Neutrophil (primary cell): ENCODE measurements at regions not wholly inside any gene's neighbourhood (a gene's known extent, or its start where the extent isn't known, plus 50 kb on each side); places are given as distances from the start of the nearest gene placed in this dataset.
"Not testable (repeated sequence)": the region's sequence is repeated elsewhere in the genome, so short reads cannot be mapped to it uniquely, and the experiment has no call there.

Experiments used
- H3K27ac ChIP-seq: fragments of 200-600 bp; sonication (generic); 2 replicates; pipeline ENCODE4 v1.5.1; 2016; ENCODE audit warnings: mild to moderate bottlenecking, moderate library complexity
- H3K27me3 ChIP-seq: fragments of 200-600 bp; sonication (generic); 2 replicates; pipeline ENCODE4 v1.6.0; 2016; ENCODE audit warnings: mild to moderate bottlenecking
- H3K36me3 ChIP-seq: fragments of 200-600 bp; sonication (generic); 2 replicates; pipeline ENCODE4 v1.5.1; 2017
- H3K4me1 ChIP-seq, 2 experiments: fragments of 200-600 bp in 1 of 2; sonication (generic) in 1 of 2; 1 replicate in 1 of 2; 2 replicates in 1 of 2; pipeline versions ENCODE4 v1.5.1 to v1.6.1; 2013 to 2016; ENCODE audit warnings: low read depth in 1 of 2, low read length in 1 of 2, mild to moderate bottlenecking in 1 of 2, moderate library complexity in 1 of 2; ENCODE audit not compliant: control insufficient read depth in 1 of 2, insufficient read depth in 1 of 2
- H3K4me3 ChIP-seq, 2 experiments: fragments of 200-600 bp in 1 of 2; sonication (generic) in 1 of 2; 1 replicate in 1 of 2; 2 replicates in 1 of 2; pipeline ENCODE4 v1.5.1; 2013 to 2016; ENCODE audit warnings: low read depth in 1 of 2, low read length in 1 of 2, mild to moderate bottlenecking in 1 of 2, moderate library complexity in 1 of 2
- H3K9me3 ChIP-seq: fragments of 200-600 bp; sonication (generic); 2 replicates; pipeline ENCODE4 v1.5.1; 2016
- CTCF ChIP-seq: fragments of 200-600 bp; sonication (generic); IDR thresholded peaks from 2 replicates; pipeline ENCODE4 v1.5.1; 2016; ENCODE audit warnings: antibody characterized with exemption

GRCh38 chr17:55930291-55930809 is 179.5 kb downstream of the PCTP start:
- H3K27me3 ChIP-seq = no peaks in the 10 kb centered on the region
- H3K27ac ChIP-seq = no peak overlapping the region
- H3K9me3 ChIP-seq = no peaks in the 10 kb centered on the region
- no peaks in the 10 kb centered on the region for H3K36me3 ChIP-seq
- H3K4me1 ChIP-seq = peaks cover 0 to 12% of the 10 kb centered on the region in 2 experiments
- TF ChIP-seq CTCF = no peak
- no peak overlapping the region for H3K4me3 ChIP-seq

DNA sequence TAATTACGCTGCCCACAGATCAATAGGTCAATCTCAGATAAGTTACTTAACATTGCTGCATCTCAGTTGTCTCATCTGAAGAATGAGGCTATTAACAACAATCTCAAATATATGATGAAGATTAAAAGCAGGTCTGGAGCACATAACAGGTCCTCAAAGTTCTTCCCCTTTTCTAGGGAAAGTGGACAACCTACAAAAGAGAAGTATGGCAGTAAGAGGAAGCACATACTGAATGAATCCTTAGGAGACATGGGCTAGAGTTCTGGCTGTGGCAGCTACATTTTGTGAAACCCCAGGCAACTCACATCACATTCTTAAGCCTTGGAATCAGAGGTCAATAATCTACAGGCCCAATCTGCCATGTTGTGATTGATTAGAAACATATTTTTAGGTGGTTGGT is 180.6 kb downstream of the PCTP start:
- H3K27me3 ChIP-seq = no peaks in the 10 kb centered on the region
- no peak overlapping the region for H3K4me3 ChIP-seq
- H3K4me1 ChIP-seq = peaks cover 0 to 9% of the 10 kb centered on the region in 2 experiments
- no peaks in the 10 kb centered on the region for H3K36me3 ChIP-seq
- H3K9me3 ChIP-seq = no peaks in the 10 kb centered on the region
- no peak for TF ChIP-seq CTCF
- no peak overlapping the region for H3K27ac ChIP-seq

- no peaks in the 10 kb centered on the region for H3K36me3 ChIP-seq
- peaks cover 0 to 6% of the 10 kb centered on the region in 2 experiments for H3K4me1 ChIP-seq
- H3K4me3 ChIP-seq = no peak overlapping the region
- H3K27me3 ChIP-seq = no peaks in the 10 kb centered on the region
- H3K27ac ChIP-seq = no peak overlapping the region
- TF ChIP-seq CTCF = no peak
- H3K9me3 ChIP-seq = no peaks in the 10 kb centered on the region
Observed at GRCh38 chr17:55932973-55933372, 182.1 kb downstream of the PCTP start.

DNA sequence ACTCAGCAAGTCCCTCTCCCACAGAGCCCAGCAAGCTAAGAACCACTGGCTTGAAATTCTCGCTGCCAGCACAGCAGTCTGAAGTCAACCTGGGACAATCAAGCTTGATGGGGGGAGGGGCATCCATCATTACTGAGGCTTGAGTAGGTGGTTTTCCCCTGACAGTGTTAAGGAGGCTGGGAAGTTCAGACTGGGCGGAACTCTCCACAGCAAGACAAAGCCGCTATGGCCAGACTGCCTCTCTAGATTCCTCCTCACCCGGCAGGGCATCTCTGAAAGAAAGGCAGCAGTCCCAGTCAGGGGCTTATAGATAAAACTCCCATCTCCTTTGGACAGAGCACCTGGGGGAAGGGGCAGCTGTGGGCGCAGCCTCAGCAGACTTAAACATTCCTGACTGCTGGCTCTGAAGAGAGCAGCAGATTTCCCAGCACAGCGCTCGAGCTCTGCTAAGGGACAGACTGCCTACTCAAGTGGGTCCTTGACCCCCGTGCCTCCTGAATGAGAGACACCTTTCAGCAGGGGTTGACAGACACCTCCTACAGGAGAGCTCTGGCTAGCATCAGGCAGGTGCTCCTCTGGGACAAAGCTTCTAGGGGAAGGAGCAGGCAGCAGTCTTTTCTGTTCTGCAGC is 188.4 kb downstream of the PCTP start:
- H3K27ac ChIP-seq, H3K4me3 ChIP-seq, H3K4me1 ChIP-seq, H3K27me3 ChIP-seq, H3K36me3 ChIP-seq, H3K9me3 ChIP-seq: not testable (repeated sequence)

DNA sequence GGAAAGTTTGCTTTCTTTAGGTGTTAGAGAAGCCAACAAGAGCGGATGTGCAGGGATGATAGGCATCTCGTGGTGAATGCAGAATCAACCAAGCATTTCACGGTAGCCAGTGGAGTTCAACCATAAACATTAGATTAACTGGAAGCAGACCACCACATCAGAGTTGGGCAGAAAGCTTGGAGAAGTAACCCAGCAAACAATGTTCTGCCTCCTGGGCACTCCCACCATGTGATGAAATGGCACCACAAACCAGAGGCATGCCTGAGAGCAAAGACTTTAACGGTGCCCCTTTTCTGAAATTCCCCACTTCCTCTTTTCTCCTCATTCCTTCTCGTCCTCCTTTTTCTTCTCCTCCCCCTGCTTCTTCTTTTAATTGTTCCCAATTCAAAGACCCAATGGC is 193.5 kb upstream of the ANKFN1 start:
- H3K27me3 ChIP-seq = no peaks in the 10 kb centered on the region
- H3K36me3 ChIP-seq = no peaks in the 10 kb centered on the region
- no peak for TF ChIP-seq CTCF
- no peak overlapping the region for H3K4me3 ChIP-seq
- no peak overlapping the region for H3K27ac ChIP-seq
- no peaks in the 10 kb centered on the region for H3K9me3 ChIP-seq
- H3K4me1 ChIP-seq = peaks cover 14 to 26% of the 10 kb centered on the region in 2 experiments

DNA sequence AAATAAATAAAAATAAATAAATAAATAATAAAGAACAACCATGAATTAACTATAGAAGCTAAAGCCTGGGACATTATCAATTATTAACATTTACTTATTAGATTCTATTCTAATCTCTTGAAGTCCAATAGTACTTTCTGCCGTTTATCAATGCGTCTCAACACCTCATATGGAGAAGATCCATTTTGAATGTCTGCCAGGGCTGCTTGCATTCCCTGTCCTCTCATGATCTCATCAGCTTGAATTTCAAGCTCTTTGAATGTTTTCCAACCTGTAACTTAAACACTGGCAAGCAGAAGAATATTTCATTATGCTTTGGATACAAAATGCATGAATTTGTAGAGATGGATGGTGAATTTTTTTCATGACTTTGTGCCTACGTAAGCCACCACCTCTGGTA is 191.9 kb upstream of the ANKFN1 start:
- Histone ChIP-seq H3K27me3 (no peaks in the 10 kb centered on the region), H3K36me3 (no peaks in the 10 kb centered on the region), H3K4me1 (peaks cover 14 to 26% of the 10 kb centered on the region in 2 experiments), H3K27ac (no peak overlapping the region), H3K9me3 (no peaks in the 10 kb centered on the region), H3K4me3 (no peak overlapping the region)
- TF ChIP-seq CTCF = no peak
